GM12892 (cell line): ENCODE measurements at regions not wholly inside any gene's neighbourhood (a gene's known extent, or its start where the extent isn't known, plus 50 kb on each side); places are given as distances from the start of the nearest gene placed in this dataset.

Source experiments
- DNase-seq: peaks from one replicate; pipeline ENCODE4 v3.0.0; 2011; ENCODE audit not compliant: insufficient read length
- FAIRE-seq: peaks from 2 replicates; lab custom pipeline; 2011; peaks lifted over from hg19 to GRCh38; lab: Jason Lieb, UNC
- POLR2A ChIP-seq: IDR thresholded peaks from 2 replicates; pipeline ENCODE4 v1.6.1; 2011; ENCODE audit warnings: low read depth, low read length, control low read depth
- POLR2AphosphoS5 ChIP-seq: IDR thresholded peaks from 2 replicates; pipeline ENCODE4 v1.6.1; 2011; ENCODE audit warnings: low read depth, low read length, control low read depth
- TAF1 ChIP-seq: IDR thresholded peaks from 2 replicates; pipeline ENCODE4 v1.6.1; 2011; ENCODE audit warnings: low read depth, mild to moderate bottlenecking, control low read depth, low read length, borderline replicate concordance

- no peak for FAIRE-seq
Measured at GRCh38 chr17:72558971-72559476, 438.2 kb downstream of the SOX9 start.

GRCh38 chr17:72560303-72561247 lies 439.8 kb downstream of the SOX9 start:
- peak; percentile 71 for DNase-seq
- TF ChIP-seq TAF1 (no peak), POLR2AphosphoS5 (no peak), POLR2A (no peak)
- FAIRE-seq: no peak

More at GRCh38 chr17:72558971-72559476, 438.2 kb downstream of the SOX9 start:
- TF ChIP-seq POLR2AphosphoS5 (no peak), TAF1 (no peak), POLR2A (no peak)
- DNase-seq: no peak

GRCh38 chr17:72561266-72561665 lies 440.4 kb downstream of the SOX9 start:
- FAIRE-seq: no peak
- no peak for DNase-seq
- TF ChIP-seq TAF1: no peak
- TF ChIP-seq POLR2AphosphoS5: no peak
- no peak for TF ChIP-seq POLR2A

- TF ChIP-seq TAF1 (no peak), POLR2A (no peak), POLR2AphosphoS5 (no peak)
- no peak for DNase-seq
- FAIRE-seq: no peak
Measured at GRCh38 chr17:72561680-72562079, 440.9 kb downstream of the SOX9 start.

GRCh38 chr17:72562615-72563188 lies 441.9 kb downstream of the SOX9 start:
- FAIRE-seq (no peak), DNase-seq (no peak)
- no peak for TF ChIP-seq POLR2AphosphoS5
- TF ChIP-seq POLR2A: no peak
- TF ChIP-seq TAF1: no peak

GRCh38 chr17:72563952-72564351 lies 443.1 kb downstream of the SOX9 start:
- no peak for TF ChIP-seq TAF1
- no peak for TF ChIP-seq POLR2A
- DNase-seq (no peak), FAIRE-seq (no peak)

- DNase-seq (no peak), FAIRE-seq (no peak)
- TF ChIP-seq POLR2AphosphoS5: no peak
- TF ChIP-seq TAF1: no peak
- no peak for TF ChIP-seq POLR2A
Measured at GRCh38 chr17:72565006-72565405, 444.2 kb downstream of the SOX9 start.

GRCh38 chr17:72565758-72566157 lies 444.9 kb downstream of the SOX9 start:
- TF ChIP-seq POLR2AphosphoS5 (no peak), POLR2A (no peak), TAF1 (no peak)

GRCh38 chr17:72566671-72567484 lies 446.1 kb downstream of the SOX9 start:
- FAIRE-seq (no peak), DNase-seq (no peak)
- no peak for TF ChIP-seq TAF1
- TF ChIP-seq POLR2AphosphoS5: no peak
- no peak for TF ChIP-seq POLR2A

More at GRCh38 chr17:72565758-72566157, 444.9 kb downstream of the SOX9 start:
- DNase-seq (no peak), FAIRE-seq (no peak)

GRCh38 chr17:72567774-72568173 lies 447.0 kb downstream of the SOX9 start:
- no peak for TF ChIP-seq POLR2A
- no peak for TF ChIP-seq POLR2AphosphoS5
- TF ChIP-seq TAF1: no peak
- no peak for FAIRE-seq

More at GRCh38 chr17:72567774-72568173, 447.0 kb downstream of the SOX9 start:
- no peak for DNase-seq
